ENCODE measurements at regions not wholly inside any gene's neighbourhood (a gene's known extent, or its start where the extent isn't known, plus 50 kb on each side); places are given as distances from the start of the nearest gene placed in this dataset.
"Not testable (repeated sequence)": the region's sequence is repeated elsewhere in the genome, so short reads cannot be mapped to it uniquely, and the experiment has no call there.

DNA sequence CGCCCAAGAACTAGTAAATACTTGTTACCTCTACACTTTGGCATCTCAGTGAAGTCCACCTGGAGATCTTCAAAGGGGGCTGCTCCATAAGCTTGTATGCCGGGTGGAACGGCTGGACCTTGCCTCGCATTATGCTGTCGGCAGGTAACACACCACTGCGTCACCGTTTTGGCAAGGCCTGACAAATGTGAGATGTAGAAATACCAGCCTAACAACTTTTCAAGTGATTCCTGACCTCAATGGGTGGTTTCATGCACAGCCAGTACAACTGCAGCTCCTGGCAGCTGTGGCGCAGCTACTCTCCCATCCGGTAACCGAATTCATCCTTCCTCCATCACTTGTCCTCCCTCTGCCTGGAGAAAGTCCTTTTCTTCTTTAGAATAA lies 127.7 kb upstream of the CCZ1B start:
- TF ChIP-seq EZH2phosphoT487 (IDR thresholded peaks at IDR 0.05; ENCODE audit: insufficient read depth, low read depth); EZH2 (IDR thresholded peaks at IDR 0.05; ENCODE audit: insufficient read depth, poor library complexity, severe bottlenecking): not testable (repeated sequence)

Data from GM23248 (cell line).